ENCODE measurements at regions not wholly inside any gene's neighbourhood (a gene's known extent, or its start where the extent isn't known, plus 50 kb on each side); places are given as distances from the start of the nearest gene placed in this dataset.
A peak's percentile ranks its signal among the peaks of the same experiment; 100 is the strongest.

DNA sequence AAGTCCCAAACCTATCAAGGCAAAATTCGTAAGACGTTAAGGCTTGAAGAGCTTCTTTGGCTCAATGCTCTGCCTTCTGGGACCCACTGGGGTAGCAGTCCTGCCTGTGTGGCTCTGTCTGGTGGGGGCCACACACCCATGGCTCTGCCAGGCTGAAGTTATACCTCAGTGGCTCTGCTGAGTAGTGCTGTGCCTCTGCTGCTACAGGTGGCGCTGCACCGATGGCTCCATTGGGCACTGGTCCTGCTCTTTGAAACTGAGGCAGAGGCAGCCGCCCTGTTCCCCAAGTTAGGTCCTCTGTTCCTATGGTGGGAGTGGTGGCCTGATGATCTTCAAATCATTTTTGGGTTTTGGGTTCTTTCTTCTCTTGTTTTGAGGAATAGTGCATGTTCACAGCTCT lies 68.0 kb upstream of the AP4E1 start:
- Histone ChIP-seq H3K4me1 (no peaks in the 10 kb centered on the region), H3K36me3 (no peaks in the 10 kb centered on the region), H3K9me3 (peaks cover 0 to 8% (median 0%) of the 10 kb centered on the region in 4 donors), H3K27ac (no peak overlapping the region), H3K4me3 (no peak overlapping the region), H3K27me3 (no peaks in the 10 kb centered on the region)
- intact Hi-C loops (cut with DNase I; ENCODE audit: low total_unique reads) = no loop called here
- no peak for DNase-seq
- WGBS, 5 donors = 89 to 91% (median 90%) methylated on average over 5 of the region's 5 CpGs
- TF ChIP-seq POLR2A (IDR thresholded peaks at IDR 0.05) (no peak), POLR2AphosphoS5 (IDR thresholded peaks at IDR 0.05) (no peak), EP300 (IDR thresholded peaks at IDR 0.05) (no peak)
- TF ChIP-seq, protein P1, sequence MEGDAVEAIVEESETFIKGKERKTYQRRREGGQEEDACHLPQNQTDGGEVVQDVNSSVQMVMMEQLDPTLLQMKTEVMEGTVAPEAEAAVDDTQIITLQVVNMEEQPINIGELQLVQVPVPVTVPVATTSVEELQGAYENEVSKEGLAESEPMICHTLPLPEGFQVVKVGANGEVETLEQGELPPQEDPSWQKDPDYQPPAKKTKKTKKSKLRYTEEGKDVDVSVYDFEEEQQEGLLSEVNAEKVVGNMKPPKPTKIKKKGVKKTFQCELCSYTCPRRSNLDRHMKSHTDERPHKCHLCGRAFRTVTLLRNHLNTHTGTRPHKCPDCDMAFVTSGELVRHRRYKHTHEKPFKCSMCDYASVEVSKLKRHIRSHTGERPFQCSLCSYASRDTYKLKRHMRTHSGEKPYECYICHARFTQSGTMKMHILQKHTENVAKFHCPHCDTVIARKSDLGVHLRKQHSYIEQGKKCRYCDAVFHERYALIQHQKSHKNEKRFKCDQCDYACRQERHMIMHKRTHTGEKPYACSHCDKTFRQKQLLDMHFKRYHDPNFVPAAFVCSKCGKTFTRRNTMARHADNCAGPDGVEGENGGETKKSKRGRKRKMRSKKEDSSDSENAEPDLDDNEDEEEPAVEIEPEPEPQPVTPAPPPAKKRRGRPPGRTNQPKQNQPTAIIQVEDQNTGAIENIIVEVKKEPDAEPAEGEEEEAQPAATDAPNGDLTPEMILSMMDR (IDR thresholded peaks at IDR 0.05) = no peak

DNA sequence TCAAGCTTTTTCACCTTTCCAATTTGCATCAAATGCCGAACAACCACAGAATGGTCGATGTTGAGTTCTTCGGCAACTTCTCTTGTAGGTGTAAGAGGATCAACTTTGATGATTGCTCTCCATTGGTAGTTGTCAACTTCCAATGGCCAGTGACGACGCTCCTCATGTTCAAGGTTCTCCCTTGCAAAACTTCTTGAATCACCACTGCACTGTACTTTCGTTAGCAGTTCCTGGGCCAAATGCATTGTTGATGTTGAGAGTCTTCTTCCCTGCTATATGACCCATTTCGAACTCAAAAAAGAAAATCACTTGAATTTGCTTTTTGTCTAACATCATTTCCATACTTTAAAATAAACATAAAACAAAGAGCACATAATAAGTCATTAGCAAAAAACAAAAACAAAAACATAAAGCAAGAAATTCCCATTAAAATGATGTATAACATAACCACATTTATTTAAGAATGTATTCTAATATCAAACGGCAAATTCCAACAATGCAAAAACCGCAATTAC lies 71.2 kb upstream of the AP4E1 start:
- no peak overlapping the region for H3K4me3 ChIP-seq
- H3K27ac ChIP-seq = no peak overlapping the region
- H3K4me1 ChIP-seq = no peaks in the 10 kb centered on the region
- intact Hi-C loops (cut with DNase I; ENCODE audit: low total_unique reads) = no loop called here
- TF ChIP-seq EP300 (IDR thresholded peaks at IDR 0.05) = no peak
- TF ChIP-seq POLR2A (IDR thresholded peaks at IDR 0.05) = no peak
- no peak for TF ChIP-seq POLR2AphosphoS5 (IDR thresholded peaks at IDR 0.05)
- TF ChIP-seq, protein P1 (IDR thresholded peaks at IDR 0.05) = no peak
- H3K36me3 ChIP-seq = no peaks in the 10 kb centered on the region
- no peak for DNase-seq
- H3K9me3 ChIP-seq = no peaks in the 10 kb centered on the region
- no peaks in the 10 kb centered on the region for H3K27me3 ChIP-seq
- WGBS, 5 donors = 92 to 96% (median 95%) methylated on average over 9 of the region's 9 CpGs

DNA sequence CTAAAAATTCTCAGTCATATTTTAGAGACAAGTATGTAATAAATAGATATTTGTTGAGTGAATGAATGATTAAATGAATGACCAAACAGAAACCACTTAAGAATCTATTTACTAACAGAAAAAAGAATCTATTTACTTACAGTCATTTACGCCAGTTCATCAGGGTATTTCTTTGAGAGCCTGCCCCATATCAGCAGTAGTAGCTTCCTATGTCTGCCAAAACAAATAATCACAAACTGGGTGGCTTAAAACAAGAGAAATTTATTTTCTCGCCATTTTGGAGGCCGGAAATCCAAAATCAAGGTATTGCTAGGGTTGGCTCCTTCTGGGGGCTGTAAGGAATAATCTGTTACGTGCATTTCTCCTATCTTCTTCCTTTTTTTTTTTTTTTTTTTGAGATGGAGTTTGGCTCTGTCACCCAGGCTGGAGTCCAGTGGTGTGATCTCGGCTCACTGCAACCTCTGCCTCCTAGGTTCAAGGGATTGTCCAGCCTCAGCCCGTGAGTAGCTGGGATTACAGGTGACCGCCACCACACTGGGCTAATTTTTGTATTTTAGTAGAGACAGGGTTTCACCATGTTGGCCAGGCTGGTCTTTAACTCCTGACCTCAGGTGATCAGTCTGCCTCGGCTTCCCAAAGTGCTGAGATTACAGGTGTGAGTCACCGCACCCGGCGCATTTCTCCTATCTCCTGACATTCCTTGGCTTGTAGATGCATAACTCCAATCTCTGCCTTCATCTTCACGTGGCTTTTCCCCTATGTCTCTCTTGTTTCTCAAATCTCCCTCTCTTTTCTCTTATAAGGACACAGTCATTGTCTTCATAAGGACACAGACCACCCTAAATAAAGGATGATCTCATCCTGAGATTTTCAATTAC lies 65.2 kb upstream of the SPPL2A start:
- Histone ChIP-seq H3K36me3 (no peaks in the 10 kb centered on the region), H3K9me3 (no peaks in the 10 kb centered on the region), H3K4me3 (no peak overlapping the region), H3K27ac (no peak overlapping the region), H3K4me1 (peaks cover 0 to 6% (median 4%) of the 10 kb centered on the region in 4 donors), H3K27me3 (no peaks in the 10 kb centered on the region)
- no peak for TF ChIP-seq POLR2AphosphoS5 (IDR thresholded peaks at IDR 0.05)
- intact Hi-C loops (cut with DNase I; ENCODE audit: low total_unique reads) = no loop called here
- no peak for DNase-seq
- WGBS, 5 donors = 65 to 75% (median 70%) methylated on average over 12 of the region's 12 CpGs

DNA sequence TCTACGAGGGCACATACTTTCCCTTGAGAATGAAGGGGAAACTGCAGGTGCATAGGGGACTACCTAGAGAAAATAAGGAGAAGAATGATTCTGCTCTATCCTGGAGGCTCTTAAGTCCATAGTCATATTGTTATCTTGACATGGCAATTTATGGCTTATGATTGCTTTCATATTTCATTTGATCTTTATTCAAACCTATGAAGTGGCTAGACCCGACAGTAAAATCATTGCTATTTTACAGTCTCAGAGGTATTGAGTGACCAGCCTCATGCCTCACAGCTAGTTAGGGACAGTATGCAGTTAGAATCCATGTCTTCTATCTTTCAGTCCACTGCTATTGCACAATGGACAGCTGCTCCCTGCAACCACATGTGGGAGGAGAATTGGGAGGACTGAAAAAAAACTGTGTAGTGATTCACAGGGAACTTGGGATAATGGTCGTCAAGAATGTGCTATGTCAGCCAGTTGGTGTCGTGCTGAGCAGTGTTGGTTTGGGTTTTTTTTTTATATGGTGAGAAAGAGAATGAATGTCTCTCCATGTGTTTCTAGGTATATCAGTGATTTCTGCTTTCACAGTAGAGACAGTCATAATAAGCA lies 63.2 kb upstream of the SPPL2A start:
- Histone ChIP-seq H3K36me3 (no peaks in the 10 kb centered on the region), H3K27me3 (no peaks in the 10 kb centered on the region), H3K4me3 (no peak overlapping the region), H3K4me1 (peaks cover 0 to 6% (median 4%) of the 10 kb centered on the region in 4 donors), H3K27ac (no peak overlapping the region), H3K9me3 (no peaks in the 10 kb centered on the region)
- DNase-seq = peak in 1 of 2 donors; percentile 46
- TF ChIP-seq, protein P1 (IDR thresholded peaks at IDR 0.05) = no peak
- TF ChIP-seq POLR2AphosphoS5 (IDR thresholded peaks at IDR 0.05) (no peak), POLR2A (IDR thresholded peaks at IDR 0.05) (no peak), EP300 (IDR thresholded peaks at IDR 0.05) (no peak)
- intact Hi-C loops (cut with DNase I; ENCODE audit: low total_unique reads) = no loop called here
- 43 to 59% (median 56%) methylated on average over 4 of the region's 4 CpGs for WGBS, 5 donors
